AG08396 (cell line): ENCODE measurements at regions not wholly inside any gene's neighbourhood (a gene's known extent, or its start where the extent isn't known, plus 50 kb on each side); places are given as distances from the start of the nearest gene placed in this dataset.
"Not testable (repeated sequence)": the region's sequence is repeated elsewhere in the genome, so short reads cannot be mapped to it uniquely, and the experiment has no call there.

Source experiments
- DNase-seq: peaks from one replicate; pipeline ENCODE4 v3.0.0; 2012; ENCODE audit warnings: low spot score, mixed read lengths

DNA sequence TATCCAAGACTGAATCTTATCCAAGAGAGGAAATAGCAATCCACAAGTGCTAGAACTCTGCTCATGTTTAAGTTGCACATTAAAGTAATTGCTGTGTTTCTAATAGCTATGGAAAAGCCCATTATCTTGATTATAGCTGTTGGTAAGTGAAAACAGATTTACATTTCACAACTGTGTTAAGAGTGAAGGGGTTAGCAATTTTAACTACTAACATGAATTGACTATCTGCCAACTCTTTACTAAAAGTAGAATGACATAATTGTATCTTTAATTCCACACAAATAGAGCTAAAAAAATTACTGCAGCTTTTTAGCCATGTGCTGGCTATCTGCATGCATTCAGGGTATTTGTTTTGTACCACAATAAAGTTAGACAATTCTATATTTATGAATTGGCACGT, 277.9 kb upstream of the IRAK1BP1 start:
- no peak for DNase-seq

- DNase-seq, result no peak
These were observed 273.3 kb upstream of the IRAK1BP1 start for GRCh38 chr6:78593898-78594667.

DNA sequence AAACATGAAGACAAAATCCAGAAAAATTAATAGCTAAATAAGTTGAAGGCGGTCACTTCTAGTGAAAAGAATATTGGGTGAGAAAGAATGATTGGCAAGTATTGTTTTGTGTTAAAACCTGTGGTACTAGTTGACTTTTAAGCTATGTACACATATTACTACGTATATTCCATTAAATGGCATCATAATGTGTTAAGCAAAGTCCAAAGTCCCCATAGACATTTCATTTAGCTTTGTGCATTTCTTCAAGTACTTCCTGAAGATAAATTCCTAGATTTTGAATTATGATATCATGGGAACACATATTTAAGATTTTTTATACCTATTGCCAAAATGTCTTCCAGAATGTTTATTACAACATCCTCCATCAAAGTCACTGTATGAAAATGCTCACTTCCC, 272.7 kb upstream of the IRAK1BP1 start:
- no peak for DNase-seq

DNA sequence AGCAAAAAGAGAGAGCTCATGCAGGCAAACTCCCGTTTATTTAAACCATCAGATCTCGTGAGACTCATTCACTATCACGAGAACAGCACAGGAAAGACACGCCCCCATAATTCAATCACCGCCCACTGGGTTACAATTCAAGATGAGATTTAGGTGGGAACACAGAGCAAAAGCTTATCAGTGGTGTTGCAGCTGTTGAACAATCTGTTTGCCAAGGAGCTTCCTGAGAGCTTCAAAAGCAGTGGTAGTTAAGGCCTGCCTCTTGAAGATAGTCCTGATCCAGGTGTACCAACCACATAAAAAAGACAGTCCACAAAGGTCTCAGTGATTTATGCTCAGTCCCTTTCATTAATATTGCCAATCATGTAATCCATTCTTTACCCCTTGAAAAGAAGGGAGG, 269.4 kb upstream of the IRAK1BP1 start:
- no peak for DNase-seq

- DNase-seq, result peak; percentile 50
These were observed 268.4 kb upstream of the IRAK1BP1 start for GRCh38 chr6:78598966-78599365.

DNA sequence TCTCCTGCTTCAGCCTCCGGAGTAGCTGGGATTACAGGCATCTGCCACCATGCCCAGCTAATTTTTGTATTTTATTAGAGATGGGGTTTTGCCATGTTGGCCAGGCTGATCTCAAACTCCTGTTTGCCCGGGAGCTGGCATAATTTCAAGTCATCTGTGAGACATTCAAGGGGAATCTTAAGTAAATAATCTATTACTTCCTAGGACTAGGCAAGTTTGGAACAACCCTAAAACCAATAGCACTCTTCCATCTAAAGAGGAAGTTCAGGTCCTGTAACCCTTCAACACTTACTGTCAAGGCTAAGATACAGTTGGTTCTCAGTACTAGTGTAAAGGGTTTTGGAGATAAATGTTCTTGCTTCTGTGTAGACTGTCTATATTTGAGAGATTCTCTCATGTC, 267.8 kb upstream of the IRAK1BP1 start:
- no peak for DNase-seq

DNA sequence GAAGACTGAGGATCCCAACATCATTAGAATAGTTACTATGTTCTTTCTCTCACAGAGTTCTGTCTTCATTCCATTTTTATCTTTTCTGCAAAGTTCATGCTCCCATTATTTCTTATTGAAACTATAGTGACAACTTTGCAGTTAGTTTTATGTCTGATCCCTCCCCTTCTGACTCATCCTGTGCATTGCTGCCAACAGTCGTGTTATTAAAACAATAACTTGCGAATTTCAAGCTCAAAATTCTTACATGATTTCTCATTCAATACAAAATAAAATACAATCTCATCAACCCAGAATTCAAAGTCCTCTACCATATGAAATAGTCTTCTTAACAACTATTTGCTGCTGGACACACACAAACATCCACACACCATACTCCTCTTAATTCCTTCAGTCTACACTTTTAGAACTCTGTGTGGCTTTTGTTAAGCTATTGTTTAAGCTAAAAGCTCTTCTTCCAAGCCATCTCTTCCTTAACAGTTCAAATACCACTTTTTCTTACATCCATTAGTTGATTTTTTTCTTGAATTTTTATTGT, 261.4 kb upstream of the IRAK1BP1 start:
- peak; percentile 26 for DNase-seq

DNA sequence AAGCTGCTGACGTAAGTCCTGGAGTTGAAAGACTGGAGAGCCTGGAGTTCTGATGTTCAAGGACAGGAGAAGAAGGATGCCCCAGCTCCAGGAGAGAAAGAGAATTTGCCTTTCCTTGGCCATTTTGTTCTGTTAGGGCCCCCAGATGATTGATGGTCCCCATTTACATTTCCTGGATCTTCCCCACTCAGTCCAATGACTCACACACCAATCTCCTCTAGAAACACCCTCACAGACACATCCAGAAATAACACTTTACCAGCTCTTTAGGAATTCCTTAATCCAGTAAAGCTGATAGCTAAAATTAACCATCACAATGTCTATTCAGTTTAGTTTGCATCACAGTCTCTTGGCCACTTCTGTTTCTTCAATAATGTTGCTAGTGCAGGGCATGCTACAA, 260.2 kb upstream of the IRAK1BP1 start:
- DNase-seq, result no peak

DNA sequence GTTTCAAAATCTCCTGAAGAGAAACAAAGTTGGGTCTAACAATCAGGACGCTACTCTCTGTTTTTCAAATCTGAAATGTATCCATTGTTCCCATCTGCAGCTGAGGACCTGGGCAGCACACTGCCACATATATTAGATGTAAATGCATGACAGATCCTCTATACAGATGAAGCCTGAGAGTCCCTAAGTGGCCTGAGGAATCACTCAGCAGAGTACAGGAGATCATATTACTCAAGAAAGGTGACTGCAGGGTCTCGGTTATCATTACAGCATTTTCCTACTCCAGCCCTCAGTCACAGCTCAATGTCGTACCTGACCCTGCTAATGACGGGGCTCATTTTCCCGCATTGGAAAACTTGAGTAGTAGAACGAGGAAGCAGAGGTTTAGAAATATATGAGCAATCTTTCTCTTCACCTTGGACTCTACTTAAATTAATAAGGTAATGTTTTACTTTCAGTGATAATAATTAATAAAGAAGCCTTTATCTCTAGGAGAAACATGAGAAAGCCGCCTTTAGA, 256.2 kb upstream of the IRAK1BP1 start:
- DNase-seq, result no peak

DNA sequence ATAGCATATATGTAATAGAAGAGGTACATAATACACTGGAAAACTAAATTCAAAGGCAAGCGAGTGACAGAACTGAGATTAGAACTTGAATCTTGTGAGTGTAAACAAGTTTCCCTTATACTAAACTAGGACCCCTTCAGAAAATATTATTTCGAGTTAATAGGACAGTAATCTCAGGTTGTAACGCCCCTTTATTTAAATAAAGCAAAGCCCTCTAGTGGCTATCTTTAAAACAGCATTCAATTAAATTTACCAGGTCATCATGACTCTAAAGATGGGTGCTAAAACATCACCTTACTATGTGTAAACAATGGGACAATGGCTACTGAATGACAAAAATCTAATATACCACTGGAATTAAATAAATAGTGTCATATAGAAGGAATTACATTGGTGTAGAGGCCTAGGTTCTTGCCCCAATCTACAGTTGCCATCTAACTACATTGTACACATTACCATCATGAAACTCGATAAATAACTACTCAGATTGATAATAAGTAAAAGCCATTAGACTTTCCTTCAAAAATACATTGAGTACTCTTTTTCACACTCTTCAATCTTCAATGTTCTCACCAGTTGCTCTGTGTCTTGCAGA, 255.4 kb upstream of the IRAK1BP1 start:
- DNase-seq, result no peak

DNA sequence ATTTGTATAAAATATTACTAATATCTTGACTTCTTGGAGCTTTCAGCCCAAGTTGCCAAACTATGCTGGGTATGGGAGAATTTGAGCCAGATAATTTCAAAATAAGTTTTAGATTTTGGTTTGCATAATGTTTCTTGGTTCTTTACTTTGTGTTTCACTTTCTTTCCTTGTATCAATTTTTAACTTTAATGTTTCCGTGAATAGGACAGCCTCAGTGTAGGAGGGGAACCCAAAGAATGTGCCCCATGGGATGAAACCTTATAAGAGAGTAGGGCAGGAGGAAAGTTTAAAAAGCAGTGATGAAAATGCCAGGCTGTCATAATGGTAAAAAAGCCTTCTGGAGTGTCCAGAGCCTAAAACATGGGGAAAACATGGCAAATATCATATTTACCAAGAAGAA, 252.4 kb upstream of the IRAK1BP1 start:
- no peak for DNase-seq

GRCh38 chr6:78615430-78615904, 251.9 kb upstream of the IRAK1BP1 start:
- DNase-seq, result no peak

- no peak for DNase-seq
These were observed 248.4 kb upstream of the IRAK1BP1 start for GRCh38 chr6:78618970-78619369.

DNA sequence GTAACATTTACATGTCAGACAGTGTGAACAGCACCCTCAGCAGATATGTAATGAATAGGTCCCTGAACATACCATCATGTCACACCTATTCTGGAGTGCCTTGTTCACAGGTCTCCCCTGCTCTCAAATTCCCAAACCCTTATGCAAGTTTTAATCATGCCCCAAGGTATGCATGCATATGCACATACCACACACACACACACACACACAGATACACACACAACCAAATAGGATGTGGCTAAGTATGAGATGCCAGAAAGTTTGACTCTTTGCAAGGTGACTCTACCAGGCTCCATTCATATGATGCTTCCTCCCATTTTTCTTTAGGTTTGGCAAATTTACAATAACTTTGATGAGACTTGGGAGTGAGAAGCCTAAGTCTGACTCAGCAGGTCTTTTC, 243.8 kb upstream of the IRAK1BP1 start:
- DNase-seq, result no peak

DNA sequence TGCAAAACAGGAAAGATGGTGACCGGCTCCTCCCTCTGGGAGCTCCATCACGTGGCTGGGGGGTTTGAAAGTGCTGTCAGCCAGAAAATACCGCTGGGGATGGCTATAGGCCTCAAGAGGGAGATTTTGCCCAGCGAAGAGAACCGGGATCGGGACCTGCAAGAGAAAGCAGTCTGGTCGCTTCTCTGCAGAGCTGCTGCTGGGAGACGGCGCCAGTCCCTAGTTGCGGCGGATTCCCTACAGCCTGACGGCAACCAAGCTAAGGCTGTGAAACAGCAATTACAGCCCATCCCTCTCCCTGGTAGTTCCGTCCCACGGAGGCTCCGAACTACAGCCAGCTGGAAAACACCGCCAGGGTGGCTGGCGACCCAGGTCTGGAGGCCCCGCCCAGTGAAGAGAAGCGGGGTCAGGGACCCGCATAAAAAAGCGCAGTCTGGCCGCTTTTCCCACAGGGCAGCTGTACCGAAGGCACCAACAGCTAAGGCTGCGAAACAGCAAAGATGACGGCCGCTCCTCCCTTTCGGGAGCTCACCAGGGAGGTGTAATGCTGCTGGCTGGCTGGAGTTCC, 238.1 kb upstream of the IRAK1BP1 start:
- peak; percentile 62 for DNase-seq

DNA sequence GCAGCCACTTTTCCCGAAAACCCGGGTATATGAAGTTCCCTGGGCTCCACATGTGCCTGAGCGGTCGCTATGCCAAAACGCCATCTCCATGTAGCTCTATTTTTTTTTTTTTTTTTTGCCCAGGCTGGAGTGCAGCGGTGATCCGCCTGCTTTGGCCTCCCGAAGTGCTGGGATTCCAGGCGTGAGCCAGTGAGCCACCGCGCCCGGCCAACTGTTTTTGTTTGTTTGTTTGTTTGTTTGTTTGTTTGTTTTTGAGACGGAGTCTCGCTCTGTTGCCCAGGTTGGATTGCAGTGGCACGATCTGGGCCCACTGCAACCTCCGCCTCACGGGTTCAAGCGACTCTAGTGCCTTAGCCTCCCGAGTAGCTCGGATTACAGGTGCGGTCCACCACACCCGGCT, 237.5 kb upstream of the IRAK1BP1 start:
- no peak for DNase-seq

- DNase-seq, result no peak
These were observed 235.4 kb upstream of the IRAK1BP1 start for GRCh38 chr6:78631976-78632375.

DNA sequence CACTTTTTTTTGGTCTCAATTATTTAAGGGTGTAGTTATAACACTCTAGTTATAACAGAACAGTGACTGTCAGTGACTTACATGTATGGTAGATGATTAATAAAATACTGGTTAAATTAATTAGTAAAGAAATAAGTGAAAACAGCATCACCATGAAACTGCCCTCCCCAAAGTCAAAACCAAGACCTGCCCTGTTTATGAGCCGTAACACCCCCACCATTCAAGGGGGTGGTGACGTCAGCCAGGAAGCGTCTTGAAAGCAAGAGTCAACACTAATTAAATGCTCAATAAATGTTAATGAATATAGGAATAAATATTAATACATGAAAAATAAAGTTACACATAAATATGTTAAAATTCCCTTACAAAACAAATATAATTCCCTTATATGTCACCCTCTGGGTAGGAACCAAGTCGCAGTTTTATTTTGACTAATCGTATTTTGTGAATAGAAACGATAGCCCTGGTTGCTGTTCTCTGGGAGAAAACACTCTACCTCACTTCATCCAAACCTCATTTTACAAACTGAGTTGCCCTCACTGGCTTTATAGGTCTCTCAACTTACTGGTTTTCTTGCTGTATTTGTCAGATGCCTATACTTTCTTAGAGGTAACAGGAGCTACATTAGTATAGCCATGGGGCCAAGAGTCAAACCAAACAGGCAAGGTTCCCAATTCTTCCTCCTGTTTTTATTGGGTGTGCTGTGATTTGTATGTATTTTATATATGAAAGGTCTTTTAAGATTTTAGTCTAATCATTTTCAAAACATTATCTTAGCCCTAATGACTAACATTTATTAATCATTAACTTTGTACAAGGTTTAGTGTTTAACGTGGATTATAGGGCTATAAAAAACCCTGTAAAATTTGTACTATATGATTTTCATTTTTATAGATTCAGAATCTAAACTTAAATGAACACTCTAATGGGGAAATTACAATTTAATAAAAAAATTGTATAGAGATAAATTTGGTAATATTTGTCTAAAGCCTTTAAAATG, 227.9 kb upstream of the IRAK1BP1 start:
- no peak for DNase-seq

GRCh38 chr6:78643976-78644375, 223.4 kb upstream of the IRAK1BP1 start:
- not testable (repeated sequence) for DNase-seq

DNA sequence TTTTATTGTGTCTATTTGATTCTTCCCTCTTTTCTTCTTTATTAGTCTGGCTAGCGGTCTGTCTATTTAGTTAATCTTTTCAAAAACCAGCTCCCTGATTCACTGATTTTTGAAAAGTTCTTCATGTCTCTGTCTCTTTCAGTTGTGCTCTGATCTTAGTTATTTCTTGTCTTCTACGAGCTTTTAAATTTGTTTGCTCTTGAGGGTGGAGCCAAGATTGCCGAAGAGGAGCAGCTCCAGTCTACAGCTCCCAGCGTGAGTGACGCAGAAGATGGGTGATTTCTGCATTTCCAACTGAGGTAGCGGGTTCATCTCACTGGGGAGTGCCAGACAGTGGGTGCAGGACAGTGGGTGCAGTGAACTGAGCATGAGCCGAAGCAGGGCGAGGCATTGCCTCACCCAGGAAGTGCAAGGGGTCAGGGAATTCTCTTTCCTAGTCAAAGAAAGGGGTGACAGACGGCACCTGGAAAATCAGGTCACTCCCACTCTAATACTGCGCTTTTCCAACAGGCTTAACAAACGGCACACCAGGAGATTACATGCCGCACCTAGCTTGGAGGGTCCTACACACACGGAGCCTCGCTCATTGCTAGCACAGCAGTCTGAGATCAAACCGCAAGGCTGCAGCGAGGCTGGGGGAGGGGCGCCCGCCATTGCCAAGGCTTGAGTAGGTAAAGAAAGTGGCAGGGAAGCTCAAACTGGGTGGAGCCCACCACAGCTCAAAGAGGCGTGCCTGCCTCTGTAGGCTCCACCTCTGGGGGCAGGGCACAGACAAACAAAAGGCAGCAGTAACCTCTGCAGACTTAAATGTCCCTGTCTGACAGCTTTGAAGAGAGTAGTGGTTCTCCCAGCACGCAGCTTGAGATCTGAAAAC, 220.6 kb upstream of the IRAK1BP1 start:
- DNase-seq, result not testable (repeated sequence)

- DNase-seq, result not testable (repeated sequence)
These were observed 201.5 kb upstream of the IRAK1BP1 start for GRCh38 chr6:78665819-78666218.
